ENCODE measurements at regions not wholly inside any gene's neighbourhood (a gene's known extent, or its start where the extent isn't known, plus 50 kb on each side); places are given as distances from the start of the nearest gene placed in this dataset.

DNA sequence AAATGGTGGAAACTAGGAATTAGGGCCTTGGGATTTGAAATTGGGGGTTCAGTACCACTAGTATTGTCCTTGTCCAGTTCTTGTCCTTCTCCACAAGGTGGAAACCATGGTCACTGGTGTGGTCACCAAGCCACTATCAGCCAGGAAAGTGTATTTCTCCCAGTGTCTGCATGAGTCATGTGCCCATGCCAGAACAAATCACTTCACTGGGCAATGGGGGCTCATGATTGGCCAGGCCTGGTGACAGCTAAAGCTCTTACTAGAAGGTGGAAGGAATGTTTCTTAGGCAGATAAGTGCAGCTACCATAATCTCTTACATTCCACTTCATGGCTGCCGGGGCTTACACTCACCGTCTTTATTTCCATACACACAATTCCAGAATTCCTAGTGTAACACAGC is 124.8 kb upstream of the TACR1 start:
- in situ Hi-C loops (cut with MboI; ENCODE audit: low pct_unique_long_range_greater_than_20kb, low sequenced_read_pairs, unreplicated experiment), result no loop called here
- TF ChIP-seq, protein P1, sequence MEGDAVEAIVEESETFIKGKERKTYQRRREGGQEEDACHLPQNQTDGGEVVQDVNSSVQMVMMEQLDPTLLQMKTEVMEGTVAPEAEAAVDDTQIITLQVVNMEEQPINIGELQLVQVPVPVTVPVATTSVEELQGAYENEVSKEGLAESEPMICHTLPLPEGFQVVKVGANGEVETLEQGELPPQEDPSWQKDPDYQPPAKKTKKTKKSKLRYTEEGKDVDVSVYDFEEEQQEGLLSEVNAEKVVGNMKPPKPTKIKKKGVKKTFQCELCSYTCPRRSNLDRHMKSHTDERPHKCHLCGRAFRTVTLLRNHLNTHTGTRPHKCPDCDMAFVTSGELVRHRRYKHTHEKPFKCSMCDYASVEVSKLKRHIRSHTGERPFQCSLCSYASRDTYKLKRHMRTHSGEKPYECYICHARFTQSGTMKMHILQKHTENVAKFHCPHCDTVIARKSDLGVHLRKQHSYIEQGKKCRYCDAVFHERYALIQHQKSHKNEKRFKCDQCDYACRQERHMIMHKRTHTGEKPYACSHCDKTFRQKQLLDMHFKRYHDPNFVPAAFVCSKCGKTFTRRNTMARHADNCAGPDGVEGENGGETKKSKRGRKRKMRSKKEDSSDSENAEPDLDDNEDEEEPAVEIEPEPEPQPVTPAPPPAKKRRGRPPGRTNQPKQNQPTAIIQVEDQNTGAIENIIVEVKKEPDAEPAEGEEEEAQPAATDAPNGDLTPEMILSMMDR (IDR thresholded peaks at IDR 0.05; ENCODE audit: extremely low read depth, insufficient read depth, missing control alignments), result no peak
- no peak for DNase-seq (ENCODE audit: low spot score)

DNA sequence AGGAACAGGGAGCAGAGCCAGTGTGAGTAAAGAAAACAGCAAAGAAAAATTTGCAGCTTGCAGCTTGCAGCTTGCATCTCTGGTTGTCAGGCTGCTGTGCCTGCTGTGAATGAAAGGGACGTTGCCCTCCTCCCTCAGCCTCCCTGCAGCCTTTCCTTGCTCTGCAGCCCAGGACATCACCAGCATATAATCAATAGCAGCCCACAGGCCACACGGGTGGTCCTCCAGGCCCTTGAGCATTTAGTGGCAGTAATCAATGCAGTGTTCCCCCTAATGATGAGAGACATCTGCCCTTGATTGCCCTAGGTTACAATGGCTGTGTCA is 122.2 kb upstream of the TACR1 start:
- TF ChIP-seq, protein P1 (IDR thresholded peaks at IDR 0.05; ENCODE audit: extremely low read depth, insufficient read depth, missing control alignments), result no peak
- in situ Hi-C loops (cut with MboI; ENCODE audit: low pct_unique_long_range_greater_than_20kb, low sequenced_read_pairs, unreplicated experiment), result no loop called here
- no peak for DNase-seq (ENCODE audit: low spot score)

DNA sequence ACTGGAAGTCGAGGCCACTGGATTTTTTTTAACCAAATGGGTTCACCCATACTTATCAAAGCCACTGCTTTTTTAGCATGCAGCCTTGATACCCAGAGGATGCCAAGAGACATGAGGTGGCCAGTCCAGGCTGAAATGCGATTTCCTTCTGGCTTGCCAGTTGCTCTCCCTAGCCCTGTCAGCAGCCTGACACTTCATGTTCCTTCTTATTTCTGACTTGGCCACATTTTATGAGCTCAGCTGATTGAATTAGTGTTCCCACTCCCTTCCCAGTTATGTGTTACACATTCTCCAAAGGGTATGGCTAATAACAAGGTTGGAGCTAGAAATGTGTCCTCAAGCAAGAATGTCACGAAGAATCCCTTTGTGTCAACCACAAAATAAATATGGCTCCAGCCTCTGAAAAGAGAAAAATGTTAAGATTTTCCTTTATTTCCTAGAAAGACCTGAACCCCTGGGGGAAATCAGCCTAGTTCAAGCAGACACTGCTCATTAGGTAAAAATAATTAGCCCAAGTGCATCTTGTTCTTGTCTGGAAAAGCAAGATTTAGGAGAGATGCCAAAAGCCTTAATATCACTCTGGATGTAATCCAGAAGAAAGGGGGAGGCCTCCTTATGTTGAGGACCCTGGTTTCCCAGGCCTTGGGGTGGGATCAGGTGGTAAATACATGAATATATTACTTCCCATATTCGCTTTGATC is 121.7 kb upstream of the TACR1 start:
- in situ Hi-C loops (cut with MboI; ENCODE audit: low pct_unique_long_range_greater_than_20kb, low sequenced_read_pairs, unreplicated experiment), result no loop called here
- TF ChIP-seq, protein P1 (IDR thresholded peaks at IDR 0.05; ENCODE audit: extremely low read depth, insufficient read depth, missing control alignments), result no peak

DNA sequence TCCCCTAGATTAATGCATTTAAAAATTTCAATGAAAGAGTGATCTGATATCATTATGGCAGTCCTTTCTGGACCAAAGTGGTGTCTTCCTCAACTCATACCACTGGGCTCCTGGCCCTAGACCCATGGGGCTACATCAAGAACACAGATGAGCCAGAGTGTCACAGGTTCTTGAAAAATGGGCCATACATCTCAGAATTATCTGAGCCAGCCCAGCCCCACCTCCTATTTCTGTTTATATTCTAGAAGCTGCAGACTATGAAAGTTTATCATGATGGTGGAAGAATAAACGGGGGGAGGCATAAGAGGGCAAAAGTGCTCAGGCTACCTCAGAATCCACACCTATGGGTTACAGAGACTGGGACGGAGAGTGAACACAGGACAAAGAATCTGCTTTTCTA is 120.6 kb upstream of the TACR1 start:
- DNase-seq (ENCODE audit: low spot score), result no peak
- in situ Hi-C loops (cut with MboI; ENCODE audit: low pct_unique_long_range_greater_than_20kb, low sequenced_read_pairs, unreplicated experiment), result no loop called here
- TF ChIP-seq, protein P1 (IDR thresholded peaks at IDR 0.05; ENCODE audit: extremely low read depth, insufficient read depth, missing control alignments), result no peak

More for the DNA sequence above, 121.7 kb upstream of the TACR1 start:
- DNase-seq (ENCODE audit: low spot score), result no peak

DNA sequence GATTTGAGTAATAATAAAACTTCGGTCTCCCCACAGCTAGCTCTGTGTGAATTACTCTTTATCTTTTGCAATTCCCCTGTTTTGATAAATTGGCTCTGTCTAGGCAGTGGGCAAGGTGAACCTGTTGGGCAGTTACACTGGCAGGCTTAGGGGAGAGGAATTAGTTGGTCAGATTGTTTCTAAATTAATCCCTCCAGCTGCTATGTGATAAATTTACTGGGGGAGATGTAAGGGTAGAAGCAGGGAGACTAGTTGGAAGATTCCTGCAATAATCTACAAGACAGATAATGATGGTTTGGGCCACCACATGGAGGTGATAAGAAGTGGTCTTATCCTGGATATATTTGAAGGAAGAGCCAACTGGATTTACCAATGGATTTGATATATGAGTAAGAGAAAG is 118.5 kb upstream of the TACR1 start:
- in situ Hi-C loops (cut with MboI; ENCODE audit: low pct_unique_long_range_greater_than_20kb, low sequenced_read_pairs, unreplicated experiment), result no loop called here
- TF ChIP-seq, protein P1 (IDR thresholded peaks at IDR 0.05; ENCODE audit: extremely low read depth, insufficient read depth, missing control alignments), result no peak
- no peak for DNase-seq (ENCODE audit: low spot score)

DNA sequence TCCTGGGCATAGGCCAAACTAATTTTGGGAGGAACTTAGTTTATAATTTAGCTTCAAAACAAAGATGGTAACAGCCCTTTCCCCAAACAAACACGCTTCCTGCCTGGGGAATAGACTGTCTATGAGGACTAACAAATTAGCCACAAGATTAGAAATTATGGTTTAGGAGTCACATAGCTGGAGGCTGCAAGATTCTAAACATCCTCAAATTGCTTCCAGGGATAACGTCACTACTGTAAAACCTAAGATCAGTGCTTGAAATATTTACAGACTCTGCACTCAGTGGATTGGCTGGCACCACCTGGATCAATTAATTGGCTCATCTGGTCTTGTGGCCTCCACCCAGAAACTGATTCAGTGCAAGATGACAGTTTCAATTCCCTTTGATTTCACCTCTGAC is 118.0 kb upstream of the TACR1 start:
- TF ChIP-seq, protein P1 (IDR thresholded peaks at IDR 0.05; ENCODE audit: extremely low read depth, insufficient read depth, missing control alignments), result no peak
- in situ Hi-C loops (cut with MboI; ENCODE audit: low pct_unique_long_range_greater_than_20kb, low sequenced_read_pairs, unreplicated experiment), result no loop called here
- DNase-seq (ENCODE audit: low spot score), result no peak

Measured in GM13977 (cell line).